Esophagus muscularis mucosa (tissue), 4 donors: ENCODE measurements at regions not wholly inside any gene's neighbourhood (a gene's known extent, or its start where the extent isn't known, plus 50 kb on each side); places are given as distances from the start of the nearest gene placed in this dataset.

Source experiments
- DNase-seq: peaks from one replicate; pipeline ENCODE4 v3.0.0-alpha.2; 2017; ENCODE audit errors: extremely low spot score
- H3K27ac ChIP-seq, 4 donors: fragments of 200-600 bp; sonication (generic); replicated peaks in 1 of 4; 1 replicate in 3 of 4; 2 replicates in 1 of 4; pipeline ENCODE4 v1.5.1; 2016 to 2019; ENCODE audit warnings: mild to moderate bottlenecking in 1 of 4
- H3K27me3 ChIP-seq, 4 donors: fragments of 200-600 bp; sonication (generic); one replicate each; pipeline versions ENCODE4 v1.5.1 to v1.6.0; 2016 to 2019
- H3K36me3 ChIP-seq, 4 donors: fragments of 200-600 bp; sonication (generic); one replicate each; pipeline ENCODE4 v1.5.1; 2016 to 2019
- H3K4me1 ChIP-seq, 4 donors: fragments of 200-600 bp; sonication (generic); one replicate each; pipeline ENCODE4 v1.5.1; 2016 to 2019
- H3K4me3 ChIP-seq, 4 donors: fragments of 200-600 bp; sonication (generic); 1 replicate in 2 of 4; 2 replicates in 2 of 4; pipeline ENCODE4 v1.5.1; 2016 to 2019; ENCODE audit warnings: mild to moderate bottlenecking in 4 of 4, moderate library complexity in 1 of 4
- H3K9me3 ChIP-seq, 4 donors: fragments of 200-600 bp; sonication (generic); 1 replicate in 3 of 4; 2 replicates in 1 of 4; pipeline ENCODE4 v1.5.1; 2016 to 2019
- CTCF ChIP-seq, 3 experiments: fragments of 200-600 bp in 2 of 3; fragments of 450-650 bp in 1 of 3; sonication (generic) in 2 of 3; IDR thresholded peaks; one replicate each; pipeline ENCODE4 v1.5.1; 2017 to 2019; ENCODE audit warnings: antibody characterized with exemption in 3 of 3, mild to moderate bottlenecking in 2 of 3, moderate library complexity in 1 of 3
- EP300 ChIP-seq: sonication (generic); formaldehyde crosslinking; IDR thresholded peaks from one replicate; pipeline ENCODE4 v1.6.1; 2017; ENCODE audit warnings: antibody characterized with exemption
- POLR2A ChIP-seq: fragments of 450-650 bp; IDR thresholded peaks from one replicate; pipeline ENCODE4 v1.6.1; 2017; ENCODE audit warnings: antibody characterized with exemption, moderate library complexity, mild to moderate bottlenecking, low read depth
- POLR2AphosphoS5 ChIP-seq, 2 donors: sonication (generic); formaldehyde crosslinking; IDR thresholded peaks; one replicate each; pipeline ENCODE4 v1.6.1; 2017; ENCODE audit warnings: antibody characterized with exemption in 2 of 2
- WGBS: methylation state at CpG from one replicate; pipeline ENCODE4 v1.1.5; 2018; 5-methylcytosine and 5-hydroxymethylcytosine counted together
- intact Hi-C: fragments of 100-400 bp; cut with DNase I; formaldehyde crosslinking; loops from one replicate; pipeline ENCODE4 v1.15.1; 2023

DNA sequence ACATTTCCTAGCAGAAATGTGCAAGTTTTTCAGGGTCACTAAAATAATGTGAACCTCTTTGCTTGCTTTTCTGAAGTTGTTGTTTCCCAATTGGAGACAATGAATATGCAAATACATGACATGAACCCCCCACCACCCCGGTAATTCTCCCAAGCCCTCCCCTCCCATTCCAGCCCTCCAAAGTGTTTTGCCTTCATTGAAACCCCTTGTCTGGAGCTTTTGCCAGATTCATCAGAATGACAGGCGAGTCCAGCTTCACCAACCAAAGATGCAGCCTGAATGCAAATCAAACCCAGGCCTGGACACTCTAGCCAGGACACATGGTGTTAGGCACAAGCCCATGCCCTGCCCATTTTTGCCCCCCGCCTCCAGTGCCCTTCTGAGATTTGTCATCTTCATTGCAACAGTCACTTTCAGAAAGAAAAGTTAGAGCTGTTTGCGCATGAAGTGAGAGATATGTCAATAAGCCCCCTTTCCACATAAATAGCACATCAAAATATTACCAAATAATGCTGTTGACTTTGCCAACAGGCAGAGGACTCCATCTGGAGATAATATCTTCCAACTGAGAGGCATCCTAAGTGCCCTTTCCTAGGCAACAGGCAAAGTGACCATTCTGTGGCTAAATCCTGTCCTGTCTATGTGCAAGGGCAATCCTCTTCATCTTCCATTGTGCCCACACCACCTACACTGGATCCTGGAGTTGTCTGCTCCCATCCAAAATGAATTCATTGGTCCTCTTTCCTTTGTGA is 145.6 kb upstream of the NFIA start:
- intact Hi-C loops, result no loop called here
- no peaks in the 10 kb centered on the region for H3K9me3 ChIP-seq
- H3K4me3 ChIP-seq, result no peak overlapping the region
- peaks cover 0 to 12% (median 10%) of the 10 kb centered on the region in 4 donors for H3K4me1 ChIP-seq
- 83% methylated on average over 4 of the region's 4 CpGs for WGBS
- H3K27ac ChIP-seq, result no peak overlapping the region
- no peak for DNase-seq
- TF ChIP-seq POLR2A, result no peak
- H3K36me3 ChIP-seq, result no peaks in the 10 kb centered on the region
- no peaks in the 10 kb centered on the region for H3K27me3 ChIP-seq

GRCh38 chr1:60936163-60936562 is 146.2 kb upstream of the NFIA start:
- no peak for DNase-seq
- WGBS, result 5% methylated on average over 3 of the region's 3 CpGs
- Histone ChIP-seq H3K4me1 (peaks cover 0 to 12% (median 10%) of the 10 kb centered on the region in 4 donors), H3K36me3 (no peaks in the 10 kb centered on the region), H3K27ac (no peak overlapping the region), H3K27me3 (no peaks in the 10 kb centered on the region), H3K4me3 (no peak overlapping the region), H3K9me3 (no peaks in the 10 kb centered on the region)
- no peak for TF ChIP-seq POLR2AphosphoS5 (IDR thresholded peaks at IDR 0.05)
- TF ChIP-seq EP300, result no peak
- TF ChIP-seq CTCF (IDR thresholded peaks at IDR 0.05), result no peak
- TF ChIP-seq POLR2A, result no peak
- intact Hi-C loops, result no loop called here

- no peak overlapping the region for H3K27ac ChIP-seq
- no peak for TF ChIP-seq POLR2A
- no peak for TF ChIP-seq CTCF (IDR thresholded peaks at IDR 0.05)
- no peak for TF ChIP-seq EP300
- TF ChIP-seq POLR2AphosphoS5 (IDR thresholded peaks at IDR 0.05), result no peak
These were observed 146.7 kb upstream of the NFIA start for GRCh38 chr1:60935599-60936110.

DNA sequence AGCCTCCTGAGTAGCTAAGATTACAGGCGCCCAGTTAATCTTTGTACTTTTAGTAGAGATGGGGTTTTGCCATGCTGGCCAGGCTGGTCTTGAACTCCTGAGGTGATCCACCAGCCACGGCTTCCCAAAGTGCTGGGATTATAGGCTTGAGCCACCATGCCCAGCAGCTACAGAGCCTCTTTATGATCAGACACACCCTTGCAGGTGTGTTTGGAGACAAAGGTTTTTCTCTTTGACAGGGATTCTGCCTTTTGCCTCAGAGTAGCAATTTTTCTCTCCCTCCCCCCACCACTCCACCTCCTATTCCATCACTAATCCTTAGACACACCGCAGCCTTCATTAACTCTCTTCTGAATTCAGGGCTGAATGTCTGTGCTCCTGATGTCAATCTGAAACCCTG is 152.2 kb upstream of the NFIA start:
- TF ChIP-seq POLR2A, result no peak
- TF ChIP-seq EP300, result no peak
- TF ChIP-seq CTCF (IDR thresholded peaks at IDR 0.05), result no peak
- no peak for TF ChIP-seq POLR2AphosphoS5 (IDR thresholded peaks at IDR 0.05)
- intact Hi-C loops, result no loop called here

More at GRCh38 chr1:60935599-60936110, 146.7 kb upstream of the NFIA start:
- no peak overlapping the region for H3K4me3 ChIP-seq
- H3K36me3 ChIP-seq, result no peaks in the 10 kb centered on the region
- H3K9me3 ChIP-seq, result no peaks in the 10 kb centered on the region
- 15% methylated on average over 1 of the region's 1 CpG for WGBS
- intact Hi-C loops, result no loop called here
- no peaks in the 10 kb centered on the region for H3K27me3 ChIP-seq
- no peak for DNase-seq
- peaks cover 0 to 12% (median 10%) of the 10 kb centered on the region in 4 donors for H3K4me1 ChIP-seq

GRCh38 chr1:60924964-60925798 is 157.2 kb upstream of the NFIA start:
- Histone ChIP-seq H3K27ac (no peak overlapping the region), H3K9me3 (no peaks in the 10 kb centered on the region), H3K27me3 (no peaks in the 10 kb centered on the region), H3K36me3 (no peaks in the 10 kb centered on the region), H3K4me3 (no peak overlapping the region), H3K4me1 (peaks cover 0 to 10% (median 7%) of the 10 kb centered on the region in 4 donors)
- WGBS, result 68% methylated on average over 14 of the region's 14 CpGs
- no peak for DNase-seq
- no peak for TF ChIP-seq EP300
- TF ChIP-seq POLR2AphosphoS5 (IDR thresholded peaks at IDR 0.05), result no peak
- TF ChIP-seq CTCF (IDR thresholded peaks at IDR 0.05), result no peak
- no peak for TF ChIP-seq POLR2A
- intact Hi-C loops, result no loop called here

More for the DNA sequence above, 152.2 kb upstream of the NFIA start:
- no peak for DNase-seq
- Histone ChIP-seq H3K4me3 (no peak overlapping the region), H3K4me1 (peaks cover 0 to 5% (median 0%) of the 10 kb centered on the region in 4 donors), H3K9me3 (no peaks in the 10 kb centered on the region), H3K27me3 (no peaks in the 10 kb centered on the region), H3K27ac (no peak overlapping the region), H3K36me3 (no peaks in the 10 kb centered on the region)
- WGBS, result 96% methylated on average over 3 of the region's 3 CpGs
